HuH-7.5 (cell line): ENCODE measurements at regions not wholly inside any gene's neighbourhood (a gene's known extent, or its start where the extent isn't known, plus 50 kb on each side); places are given as distances from the start of the nearest gene placed in this dataset.
"Not testable (repeated sequence)": the region's sequence is repeated elsewhere in the genome, so short reads cannot be mapped to it uniquely, and the experiment has no call there.

ENCODE experiments used
- DNase-seq: peaks from one replicate; pipeline ENCODE4 v3.0.0; 2011; ENCODE audit warnings: low spot score

DNA sequence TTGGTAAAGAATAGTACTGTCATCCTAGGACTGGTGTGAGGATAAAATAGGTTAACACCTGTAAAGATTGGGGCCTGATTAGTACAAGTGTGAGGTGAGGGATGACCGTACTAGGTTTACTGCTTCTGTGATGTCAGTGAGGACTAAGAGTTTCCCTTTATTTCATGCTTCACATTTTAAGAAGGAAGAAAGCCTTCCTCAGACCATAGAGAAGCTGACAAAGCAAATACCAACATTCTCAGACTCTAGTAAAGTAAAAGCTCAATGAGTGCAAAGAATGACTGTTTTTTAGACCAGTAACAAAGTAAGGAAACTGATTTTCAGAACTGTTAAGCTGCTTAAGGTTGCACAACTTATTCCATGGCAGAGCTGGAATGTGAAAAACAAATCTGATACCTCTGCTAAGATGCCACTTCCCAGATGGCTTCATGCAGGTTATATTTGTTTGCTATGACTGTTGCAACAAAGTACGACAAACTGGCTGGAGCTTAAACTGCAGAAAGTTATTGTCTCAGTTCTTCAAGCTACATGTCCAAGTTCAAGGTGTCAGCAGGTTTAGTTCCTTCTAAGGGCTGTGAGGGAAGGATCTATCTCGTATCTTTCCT is 354.9 kb downstream of the RSL24D1 start:
- no peak for DNase-seq

DNA sequence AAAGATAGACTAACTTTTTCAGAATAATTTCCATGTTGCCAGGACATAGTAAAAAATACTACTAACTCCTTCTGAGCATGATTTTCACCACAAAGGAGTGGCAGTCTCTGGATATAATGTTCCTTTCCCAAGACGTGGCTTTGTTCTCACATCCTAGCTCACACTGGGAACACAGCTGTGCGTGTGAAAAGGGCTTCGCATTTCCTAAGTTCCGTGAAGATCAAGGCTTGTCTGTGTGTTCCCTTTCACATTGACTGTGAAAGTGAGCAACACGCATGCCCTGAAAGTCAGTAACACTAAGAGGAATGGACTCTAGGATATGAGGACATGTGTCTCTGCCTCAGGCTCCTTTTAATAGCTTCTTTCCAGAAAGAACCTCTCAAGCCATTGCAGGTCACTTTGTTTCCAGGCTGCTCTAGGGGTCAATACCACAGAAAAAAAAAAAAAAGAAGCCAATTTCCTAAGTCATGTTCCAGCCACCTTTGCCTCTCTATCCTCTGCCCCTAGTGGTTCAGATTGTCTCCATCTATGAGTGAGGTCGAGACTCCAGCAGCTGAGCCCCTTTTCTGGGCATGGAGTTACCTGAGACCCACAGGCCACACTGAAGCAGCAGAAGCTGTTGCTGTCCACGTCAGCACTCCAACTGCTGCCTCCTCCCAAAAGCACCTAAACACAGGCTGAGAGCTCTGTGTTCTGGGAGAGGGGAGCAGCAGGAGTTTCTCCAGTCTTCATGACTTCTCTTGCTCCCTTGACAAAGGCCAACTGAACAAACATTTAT is 355.9 kb downstream of the RSL24D1 start:
- DNase-seq: no peak

DNA sequence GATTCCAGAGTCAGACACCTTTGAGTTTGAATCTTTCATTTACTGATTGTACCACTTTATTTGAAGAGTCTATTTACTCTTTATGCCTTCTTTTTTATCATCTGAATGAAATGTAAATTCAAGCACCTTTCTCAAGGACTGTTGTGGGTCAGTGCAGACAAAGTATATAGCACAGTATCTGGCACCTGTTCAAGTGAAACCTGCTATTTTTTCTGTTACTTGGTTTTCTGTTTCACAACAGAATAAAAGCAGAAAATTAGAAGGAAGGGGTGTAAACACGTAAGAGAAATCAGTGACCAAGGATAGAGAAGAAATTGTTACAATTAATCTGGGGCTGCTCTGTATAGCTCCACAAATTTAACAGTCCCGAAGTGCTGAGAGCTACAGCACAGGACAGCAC is 357.4 kb downstream of the RSL24D1 start:
- DNase-seq: no peak

DNA sequence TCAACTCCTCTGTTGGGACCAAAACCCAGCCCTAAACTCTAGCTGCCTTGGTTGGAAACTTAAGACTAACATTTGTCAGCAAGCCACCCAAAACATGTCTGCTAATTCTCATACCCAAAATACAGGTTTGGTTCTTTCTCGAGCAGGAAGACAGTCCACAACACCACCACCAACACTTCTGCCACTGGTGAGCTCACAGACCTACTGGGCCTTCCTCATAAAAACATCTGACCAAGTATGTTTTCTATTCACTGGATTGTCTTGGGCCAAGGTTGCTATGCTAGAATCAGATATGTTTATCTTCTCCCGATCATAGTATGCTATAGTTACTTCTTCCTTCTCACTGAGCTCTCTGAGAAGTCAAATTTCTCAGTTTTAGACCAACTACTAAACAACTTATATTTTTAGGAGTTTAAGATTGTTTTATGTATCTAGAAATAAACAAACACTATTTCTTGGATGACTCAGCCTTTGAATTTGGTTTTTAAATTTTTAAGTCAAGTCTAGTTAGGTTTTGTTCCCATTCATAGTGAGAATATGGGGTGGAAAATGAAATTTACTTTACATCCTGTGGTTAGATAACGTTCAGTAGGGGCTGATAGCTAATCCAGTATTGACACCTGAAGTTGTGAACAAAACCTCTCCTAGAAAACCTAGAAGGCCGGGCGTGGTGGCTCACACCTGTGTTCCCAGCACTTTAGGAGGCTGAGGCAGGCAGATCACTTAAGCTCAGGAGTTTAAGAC is 360.5 kb downstream of the RSL24D1 start:
- no peak for DNase-seq

DNA sequence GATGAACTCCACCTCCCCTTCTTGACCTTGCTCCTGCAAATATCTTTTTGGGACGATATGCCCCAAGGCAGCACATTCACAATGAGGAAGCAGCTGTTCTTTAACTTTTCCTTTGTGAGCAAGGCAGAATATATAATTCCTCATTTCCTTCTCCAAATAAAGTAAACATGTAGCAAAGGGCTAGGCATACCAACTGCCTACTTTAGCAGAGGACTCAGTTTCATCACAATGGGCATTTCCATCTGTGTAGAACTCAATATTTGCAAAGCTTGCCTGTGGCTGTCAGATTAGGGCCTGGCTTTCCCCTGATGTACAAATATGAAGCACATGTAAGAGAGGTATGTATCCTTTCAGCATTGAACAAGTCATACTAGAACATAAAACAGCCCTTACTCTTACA is 366.9 kb downstream of the RSL24D1 start:
- no peak for DNase-seq

DNA sequence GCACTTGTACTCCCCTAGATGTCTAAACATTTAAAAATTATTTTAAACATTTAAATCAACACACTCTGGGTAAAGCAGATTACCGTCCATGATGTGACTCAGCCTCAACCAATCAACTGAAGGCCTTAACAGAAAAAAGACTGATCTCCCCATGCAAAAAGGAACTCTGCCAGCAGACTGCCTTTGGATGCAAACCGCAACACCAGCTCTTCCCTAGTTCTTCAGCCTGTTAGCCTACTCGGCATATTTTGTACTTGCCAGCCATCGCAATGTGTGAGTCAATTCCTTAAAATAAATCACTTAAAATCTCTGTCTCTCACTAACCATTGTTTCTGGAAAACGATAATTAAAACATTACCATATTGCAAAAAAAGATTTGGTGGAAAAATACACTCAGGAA is 375.9 kb downstream of the RSL24D1 start:
- DNase-seq: no peak

DNA sequence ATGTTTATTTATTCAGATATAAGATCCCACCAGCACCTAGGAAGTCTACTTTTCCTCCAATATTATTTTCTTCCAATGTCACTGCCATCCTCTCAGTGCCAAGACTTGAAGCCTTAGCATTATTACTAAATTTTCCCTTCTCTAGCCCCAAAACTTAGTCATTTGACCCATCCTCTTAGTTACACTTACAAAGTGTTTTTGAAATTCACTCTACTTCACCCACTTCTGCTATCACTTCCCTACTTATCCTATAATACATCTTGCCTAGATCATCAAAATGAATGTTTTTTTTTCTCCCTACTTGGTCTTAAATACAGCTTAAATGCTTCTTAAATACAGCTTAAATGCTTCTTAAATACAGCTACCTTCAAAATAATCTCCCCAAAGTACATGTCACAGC is 376.6 kb downstream of the RSL24D1 start:
- no peak for DNase-seq

DNA sequence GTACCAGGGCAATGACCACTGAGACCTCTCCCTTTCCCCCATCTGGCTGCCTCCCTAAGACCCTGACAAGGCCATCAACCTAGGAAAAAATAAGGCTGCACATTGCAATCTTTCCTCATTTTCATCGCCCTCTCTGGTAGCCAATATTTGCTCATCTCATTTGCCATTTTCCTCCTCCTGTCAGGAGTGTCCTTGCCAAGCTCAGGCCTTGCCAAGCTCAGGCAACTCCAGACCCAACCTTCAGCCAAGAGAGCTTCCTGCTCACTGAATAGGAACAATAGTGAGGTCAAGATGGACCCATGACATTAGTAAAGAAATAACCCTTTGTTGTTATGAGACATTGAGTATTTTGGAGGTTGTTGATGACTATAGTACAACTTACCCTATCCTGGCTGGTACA is 380.3 kb downstream of the RSL24D1 start:
- no peak for DNase-seq

DNA sequence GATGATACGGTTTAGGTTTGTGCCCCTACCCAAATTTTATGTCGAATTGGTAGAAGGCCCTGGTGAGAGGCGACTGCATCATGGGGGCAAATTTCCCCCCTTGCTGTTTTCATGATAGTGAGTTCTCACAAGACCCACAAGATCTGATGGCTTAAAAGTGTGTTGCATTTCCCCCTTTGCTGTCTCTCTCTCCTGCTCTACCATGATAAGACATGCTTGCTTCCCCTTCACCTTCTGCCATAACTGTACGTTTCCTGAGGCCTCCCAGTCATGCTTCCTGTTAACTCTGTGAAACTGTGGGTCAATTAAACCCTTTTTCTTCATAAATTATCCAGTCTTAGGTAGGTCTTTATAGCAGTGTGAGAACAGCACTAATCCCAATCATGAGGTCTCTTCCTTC is 381.2 kb downstream of the RSL24D1 start:
- DNase-seq: no peak

DNA sequence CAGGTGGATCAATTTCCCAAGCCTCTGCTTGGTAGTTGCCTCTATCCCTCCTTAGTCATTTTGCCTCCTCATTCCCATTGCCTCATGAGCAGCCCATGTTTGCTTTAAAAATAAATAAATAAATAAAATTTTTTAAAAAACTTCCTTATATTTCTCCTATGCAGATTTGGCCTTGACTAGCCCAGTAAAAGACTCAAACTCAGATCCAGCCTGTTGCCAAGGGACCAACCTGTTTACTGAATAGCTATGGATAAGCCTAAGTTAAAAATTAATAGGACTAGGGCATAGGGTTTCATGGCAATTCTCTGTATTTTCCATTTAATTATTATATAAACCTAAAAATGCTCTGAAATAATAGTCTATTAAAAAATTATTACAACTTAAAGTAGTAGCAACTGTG is 384.4 kb downstream of the RSL24D1 start:
- DNase-seq: no peak

DNA sequence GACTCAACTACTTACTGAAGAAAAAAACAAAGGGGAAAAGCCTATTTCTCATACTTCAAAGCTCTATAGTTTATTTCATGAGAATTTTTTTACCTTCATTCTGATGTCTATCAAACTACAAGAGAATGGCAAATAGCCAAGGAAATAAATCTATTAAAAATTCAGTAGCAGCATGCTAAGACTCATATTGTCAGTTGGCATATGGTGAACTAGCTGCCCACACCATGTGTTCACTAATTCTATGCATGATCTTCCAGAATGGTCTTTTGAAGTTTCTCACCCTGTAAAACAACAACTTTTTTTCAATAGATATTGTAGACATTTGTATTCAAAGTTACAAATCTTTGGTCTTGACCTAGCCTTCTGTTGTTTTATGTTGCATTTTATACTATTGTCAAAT is 386.2 kb downstream of the RSL24D1 start:
- DNase-seq: no peak

DNA sequence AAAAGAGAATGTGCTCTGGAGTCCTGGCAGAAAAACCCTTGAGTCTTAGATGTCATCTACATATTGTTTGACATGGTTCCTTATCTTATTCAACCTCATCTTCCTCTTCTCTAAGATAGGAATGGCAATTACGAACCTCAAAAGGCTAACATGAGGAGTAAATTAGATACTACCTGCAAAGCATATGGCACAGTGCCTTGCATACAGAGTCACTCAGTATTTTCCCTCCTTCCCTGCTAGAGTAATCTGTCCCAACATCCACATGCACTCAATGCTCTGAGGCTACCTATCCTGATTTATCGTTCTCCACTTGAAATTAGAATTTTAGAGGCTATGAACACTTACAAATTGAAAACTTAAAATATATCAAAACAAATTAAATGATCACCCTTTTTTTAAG is 386.7 kb downstream of the RSL24D1 start:
- DNase-seq: no peak

DNA sequence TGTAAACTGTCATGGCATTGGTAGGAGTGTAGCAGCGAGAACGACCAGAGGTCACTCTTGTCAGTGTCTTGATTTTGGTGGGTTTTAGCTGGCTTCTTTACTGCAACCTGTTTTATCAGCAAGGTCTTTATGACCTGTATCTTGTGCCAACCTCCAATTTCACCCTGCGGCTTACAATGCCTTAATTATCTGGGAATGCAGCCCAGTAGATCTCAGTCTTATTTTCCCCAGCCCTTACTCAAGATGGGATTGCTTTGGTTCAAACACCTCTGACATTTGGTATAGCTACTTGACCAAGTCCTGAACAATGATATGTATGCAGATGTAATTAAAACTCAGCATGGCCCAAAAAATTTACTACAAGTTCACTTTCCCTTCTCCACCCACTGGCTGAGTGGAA is 388.4 kb downstream of the RSL24D1 start:
- DNase-seq: no peak

DNA sequence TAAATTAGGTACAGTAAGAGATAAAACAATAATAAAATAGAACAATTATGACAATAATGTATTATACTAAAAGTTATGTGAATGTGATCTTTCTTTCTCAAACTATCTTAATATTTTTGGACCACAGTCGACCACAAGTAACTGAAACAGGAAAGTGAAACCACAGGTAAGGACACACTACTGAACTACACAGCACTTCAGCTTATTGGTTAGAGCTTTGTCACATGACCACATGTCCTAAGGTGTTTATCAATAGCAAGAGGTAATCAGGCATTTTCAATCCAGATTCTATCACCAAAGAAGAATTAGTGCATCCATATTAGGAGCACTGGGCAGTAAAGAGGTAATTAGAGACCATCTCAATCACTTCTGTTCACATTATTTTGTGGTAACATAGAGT is 392.8 kb downstream of the RSL24D1 start:
- DNase-seq: no peak

DNA sequence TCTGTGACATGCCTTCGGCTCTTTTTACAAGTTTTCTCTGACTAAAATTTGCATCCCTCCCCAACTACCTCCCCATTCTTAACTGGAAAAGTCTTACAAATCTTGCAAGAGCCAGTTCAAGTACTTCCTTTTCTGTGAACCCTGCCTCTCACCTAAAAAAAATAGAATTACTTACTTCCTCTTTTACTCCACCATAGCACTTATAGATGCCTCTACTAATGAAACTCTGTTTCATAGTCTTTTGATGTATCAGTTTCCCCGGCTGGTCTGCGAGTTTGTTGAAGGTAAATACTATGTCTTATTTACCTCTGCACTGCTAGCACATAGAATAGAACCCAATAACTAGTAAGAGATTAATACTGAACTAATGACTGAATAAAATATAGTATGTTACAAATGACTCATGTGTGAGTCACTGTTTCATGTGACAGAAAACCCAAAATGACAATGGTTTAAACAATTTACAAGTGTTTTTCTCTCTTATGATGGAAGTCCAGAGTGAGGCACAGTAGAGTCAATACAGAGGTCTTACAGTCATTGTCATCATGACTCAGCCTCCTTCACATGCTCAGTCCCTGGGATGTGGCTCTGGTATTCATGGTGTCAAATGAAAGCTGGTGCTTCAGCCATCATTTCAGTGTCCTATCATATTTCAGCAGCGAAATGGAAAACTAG is 393.5 kb downstream of the RSL24D1 start:
- no peak for DNase-seq

DNA sequence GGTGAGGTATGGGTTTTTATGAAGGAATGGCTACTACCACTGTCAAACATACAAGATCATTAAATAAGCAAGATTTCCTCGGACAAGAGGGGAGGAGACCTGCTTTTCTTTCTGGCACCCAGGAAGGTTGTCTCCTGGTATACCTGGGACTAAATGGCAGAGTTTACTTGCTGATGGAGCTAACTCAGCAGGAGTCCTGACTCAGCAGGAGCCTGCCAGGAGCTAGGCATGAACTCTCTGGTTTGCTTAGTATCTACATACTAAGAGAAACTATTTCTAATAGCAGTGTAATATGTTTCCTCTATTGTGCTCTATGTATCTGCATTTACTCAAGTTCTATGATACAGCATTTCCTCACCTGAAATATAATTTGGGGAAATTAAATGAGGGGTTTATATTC is 404.2 kb downstream of the RSL24D1 start:
- DNase-seq: no peak

DNA sequence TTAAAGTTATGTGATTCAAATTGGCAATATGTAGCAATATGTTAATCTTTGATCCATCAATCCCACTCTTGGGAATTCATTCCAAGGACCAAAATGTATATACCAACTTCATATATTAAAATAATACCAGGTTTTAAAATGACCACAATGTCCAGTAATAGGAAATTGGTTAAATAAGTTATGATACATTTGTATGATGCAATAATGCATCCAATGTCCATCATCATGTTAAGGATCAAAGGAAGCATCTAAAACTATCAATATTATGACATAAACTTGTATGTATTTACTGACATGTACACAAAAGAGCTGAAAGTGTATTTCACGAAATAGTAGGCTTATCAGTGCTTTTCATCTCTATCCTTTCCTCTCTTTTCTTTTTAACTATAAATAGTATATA is 406.0 kb downstream of the RSL24D1 start:
- DNase-seq: no peak

DNA sequence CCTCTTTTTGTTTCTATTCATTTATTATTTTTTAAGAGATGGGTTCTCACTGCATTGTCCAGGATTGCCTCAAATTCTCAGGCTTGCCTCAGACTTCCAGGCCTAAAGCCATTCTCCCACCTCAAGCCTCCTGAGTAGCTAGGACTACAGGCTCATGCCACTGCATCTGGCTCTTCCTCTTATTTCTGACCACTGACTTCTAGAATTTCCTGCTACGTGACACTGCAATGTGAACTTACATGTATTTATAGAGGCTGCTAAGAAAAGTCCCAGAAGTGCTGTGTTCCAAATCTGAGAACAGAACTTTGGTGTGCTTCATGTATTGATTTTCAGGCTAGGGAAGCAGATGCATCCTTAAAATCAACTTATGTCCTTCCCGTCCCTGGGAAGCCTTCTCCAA is 407.4 kb downstream of the RSL24D1 start:
- DNase-seq: no peak

DNA sequence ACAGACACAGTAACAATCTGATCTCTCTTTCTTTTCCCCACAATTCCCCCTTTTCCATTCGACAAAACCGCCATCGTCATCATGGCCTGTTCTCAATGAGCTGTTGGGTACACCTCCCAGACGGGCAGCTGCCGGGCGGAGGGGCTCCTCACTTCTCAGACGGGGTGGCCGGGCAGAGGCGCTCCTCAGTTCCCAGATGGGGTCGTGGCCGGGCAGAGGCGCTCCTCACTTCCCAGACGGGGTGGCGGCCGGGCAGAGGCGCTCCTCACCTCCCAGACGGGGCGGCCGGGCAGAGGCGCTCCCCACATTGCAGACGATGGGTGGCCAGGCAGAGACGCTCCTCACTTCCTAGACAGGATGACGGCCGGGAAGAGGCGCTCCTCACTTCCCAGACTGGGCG is 415.5 kb downstream of the RSL24D1 start:
- not testable (repeated sequence) for DNase-seq

DNA sequence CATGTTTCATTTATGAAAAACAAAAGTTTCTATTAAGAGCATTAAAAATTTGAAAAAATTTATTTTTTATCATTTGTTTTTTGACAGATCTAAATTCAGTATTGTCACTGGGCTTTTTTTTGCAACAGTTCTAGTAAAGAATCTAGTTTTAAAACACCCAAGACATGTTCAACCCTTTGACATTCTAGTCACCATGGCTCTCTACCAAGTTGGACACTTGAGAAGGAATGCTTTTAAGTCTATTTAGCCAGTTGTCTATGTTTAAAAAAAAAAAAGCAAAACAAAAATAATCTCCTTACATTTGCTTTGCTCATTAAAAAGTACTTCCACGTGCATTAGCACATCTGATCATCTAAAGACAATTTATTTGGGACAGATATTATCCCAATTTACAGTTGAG is 417.5 kb downstream of the RSL24D1 start:
- no peak for DNase-seq

DNA sequence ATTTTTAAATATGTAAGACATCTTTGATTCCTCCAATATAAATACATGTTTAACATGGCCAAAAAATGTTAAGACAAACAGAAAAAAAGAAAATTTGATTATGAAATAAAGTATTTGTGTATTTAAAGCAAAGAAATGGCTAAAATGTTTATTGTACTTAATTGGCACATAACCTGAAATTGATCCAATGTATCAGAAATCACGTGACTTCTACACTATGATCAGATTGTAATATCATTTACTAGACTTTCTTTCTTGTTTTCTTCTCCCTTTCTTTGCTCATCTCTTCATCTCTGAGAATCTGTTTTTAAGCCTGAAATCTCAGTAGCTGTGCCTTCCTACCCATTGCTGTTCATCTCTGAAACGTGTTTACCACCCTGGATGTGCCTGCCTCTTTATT is 420.3 kb downstream of the RSL24D1 start:
- DNase-seq: no peak

DNA sequence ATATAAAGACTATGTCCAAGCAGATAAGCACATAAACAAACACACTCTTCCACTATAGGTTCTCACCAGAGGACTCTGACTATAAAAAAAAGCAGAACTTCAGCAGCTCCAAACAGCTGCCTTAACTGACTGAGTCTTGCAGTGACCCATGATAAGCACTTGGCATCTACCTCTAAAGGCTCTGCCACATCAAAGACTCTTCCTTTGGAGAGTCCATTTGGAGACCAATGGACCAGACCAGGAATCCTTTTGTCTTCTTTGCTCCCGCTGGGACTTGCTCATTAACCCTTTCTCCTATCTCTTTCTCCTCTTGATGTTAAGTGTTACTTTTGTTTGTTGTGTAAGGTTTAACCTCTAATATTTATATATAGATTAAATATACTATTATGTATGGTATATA is 424.1 kb downstream of the RSL24D1 start:
- DNase-seq: no peak

DNA sequence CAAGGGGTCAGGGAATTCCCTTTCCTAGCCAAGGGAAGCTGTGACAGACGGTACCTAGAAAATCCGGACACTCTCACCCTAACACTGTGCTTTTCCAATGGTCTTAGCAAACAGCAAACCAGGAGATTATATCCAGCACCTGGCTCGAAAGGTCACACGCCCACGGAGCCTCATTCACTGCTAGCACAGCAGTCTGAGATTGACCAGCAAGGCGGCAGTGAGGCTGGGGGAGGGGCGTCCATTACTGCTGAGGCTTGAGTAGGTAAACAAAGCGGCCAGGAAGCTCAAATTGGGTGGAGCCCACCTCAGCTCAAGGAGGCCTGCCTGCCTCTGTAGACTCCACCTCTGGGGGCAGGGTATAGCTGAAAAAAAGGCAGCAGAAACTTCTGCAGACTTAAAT is 447.3 kb downstream of the RSL24D1 start:
- not testable (repeated sequence) for DNase-seq
